Fibroblast of pulmonary artery (primary cell): ENCODE measurements at regions not wholly inside any gene's neighbourhood (a gene's known extent, or its start where the extent isn't known, plus 50 kb on each side); places are given as distances from the start of the nearest gene placed in this dataset.

Experiments
- DNase-seq: peaks from one replicate; pipeline ENCODE4 v3.0.0-alpha.2; 2010; ENCODE audit warnings: low read depth
- H3K4me3 ChIP-seq: replicated peaks from 2 replicates; pipeline ENCODE4 v1.5.1; 2011; ENCODE audit warnings: low read depth, mild to moderate bottlenecking, control low read depth, low read length, moderate library complexity
- TF ChIP-seq, protein P1 (sequence below): IDR thresholded peaks from 2 replicates; pipeline ENCODE4 v1.5.1; 2011; ENCODE audit warnings: mild to moderate bottlenecking, control low read depth, low read length, inconsistent platforms; ENCODE audit errors: missing control alignments

GRCh38 chr22:46081036-46081830 is 69.1 kb upstream of the PPARA start:
- no peak for DNase-seq
- H3K4me3 ChIP-seq = peak overlapping the region; percentile 28
- TF ChIP-seq, protein P1, sequence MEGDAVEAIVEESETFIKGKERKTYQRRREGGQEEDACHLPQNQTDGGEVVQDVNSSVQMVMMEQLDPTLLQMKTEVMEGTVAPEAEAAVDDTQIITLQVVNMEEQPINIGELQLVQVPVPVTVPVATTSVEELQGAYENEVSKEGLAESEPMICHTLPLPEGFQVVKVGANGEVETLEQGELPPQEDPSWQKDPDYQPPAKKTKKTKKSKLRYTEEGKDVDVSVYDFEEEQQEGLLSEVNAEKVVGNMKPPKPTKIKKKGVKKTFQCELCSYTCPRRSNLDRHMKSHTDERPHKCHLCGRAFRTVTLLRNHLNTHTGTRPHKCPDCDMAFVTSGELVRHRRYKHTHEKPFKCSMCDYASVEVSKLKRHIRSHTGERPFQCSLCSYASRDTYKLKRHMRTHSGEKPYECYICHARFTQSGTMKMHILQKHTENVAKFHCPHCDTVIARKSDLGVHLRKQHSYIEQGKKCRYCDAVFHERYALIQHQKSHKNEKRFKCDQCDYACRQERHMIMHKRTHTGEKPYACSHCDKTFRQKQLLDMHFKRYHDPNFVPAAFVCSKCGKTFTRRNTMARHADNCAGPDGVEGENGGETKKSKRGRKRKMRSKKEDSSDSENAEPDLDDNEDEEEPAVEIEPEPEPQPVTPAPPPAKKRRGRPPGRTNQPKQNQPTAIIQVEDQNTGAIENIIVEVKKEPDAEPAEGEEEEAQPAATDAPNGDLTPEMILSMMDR = no peak

DNA sequence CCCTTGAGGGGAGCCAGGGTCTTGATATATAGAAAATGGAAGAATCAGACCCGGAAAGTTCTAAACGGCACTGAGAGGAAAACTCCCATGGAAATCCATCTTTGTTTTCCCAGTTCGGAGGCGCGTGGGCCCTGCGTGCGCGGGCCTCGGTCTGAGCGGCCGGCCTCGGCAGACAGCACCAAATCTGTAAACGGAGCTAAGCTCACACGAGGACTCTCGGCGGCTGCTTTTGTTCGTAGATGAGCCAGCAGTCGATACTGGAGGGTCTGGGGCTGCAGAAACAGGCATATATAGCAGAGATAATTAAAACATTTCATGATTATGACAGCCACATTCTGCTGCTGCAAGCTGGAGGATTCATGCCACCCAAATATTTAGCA is 68.5 kb upstream of the PPARA start:
- no peak for DNase-seq

GRCh38 chr22:46082633-46083032 is 67.7 kb upstream of the PPARA start:
- TF ChIP-seq, protein P1 = no peak
- no peak for DNase-seq
- H3K4me3 ChIP-seq = no peak overlapping the region

More for the DNA sequence above, 68.5 kb upstream of the PPARA start:
- no peak overlapping the region for H3K4me3 ChIP-seq
- TF ChIP-seq, protein P1 = no peak

DNA sequence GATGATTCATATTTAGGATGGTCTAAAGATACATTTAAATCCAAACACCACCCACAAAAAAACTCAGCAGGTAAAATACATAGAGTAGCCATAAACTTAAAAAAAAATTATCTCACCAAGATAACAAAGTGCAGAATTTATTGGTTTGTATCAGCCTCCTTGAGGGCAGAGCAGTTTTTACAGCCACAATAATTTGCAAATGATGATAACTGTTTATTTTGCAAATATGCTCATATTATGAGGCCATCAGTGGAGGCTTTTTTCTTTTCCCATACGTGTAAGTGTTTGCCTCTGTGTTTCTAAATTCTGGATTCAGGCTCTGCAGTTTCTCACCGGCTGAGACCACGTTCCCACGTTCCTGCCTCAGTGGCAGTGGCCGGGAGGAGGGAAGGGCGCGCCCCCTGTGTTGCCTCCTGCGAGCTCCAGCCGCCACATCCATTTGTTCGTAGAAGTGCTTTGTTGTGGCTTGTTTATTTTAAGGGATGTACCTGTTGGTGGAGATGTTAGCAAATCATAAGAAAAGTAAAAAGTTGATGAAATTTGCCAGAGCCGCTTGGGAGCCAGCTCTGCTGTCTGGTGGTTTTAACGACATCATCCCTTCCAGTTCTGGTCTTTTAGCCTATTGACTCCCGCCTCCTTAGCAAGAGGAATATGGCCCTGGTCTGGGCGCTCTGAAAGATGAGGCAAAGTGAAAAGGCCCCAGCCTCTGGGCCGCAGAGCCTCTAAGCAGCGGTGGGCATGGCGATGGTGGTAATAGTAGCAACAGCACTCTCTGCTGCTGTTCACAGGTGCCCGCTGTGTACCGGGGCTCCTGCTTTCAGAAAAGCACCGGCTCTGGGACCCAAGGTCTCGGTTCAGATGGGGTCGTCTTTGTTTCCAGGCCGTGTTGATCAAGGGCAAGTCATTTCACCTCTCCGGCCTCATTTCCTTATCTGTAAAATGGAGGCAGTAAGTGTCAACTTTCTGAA is 66.7 kb upstream of the PPARA start:
- DNase-seq = no peak
- TF ChIP-seq, protein P1 = no peak
- no peak overlapping the region for H3K4me3 ChIP-seq

DNA sequence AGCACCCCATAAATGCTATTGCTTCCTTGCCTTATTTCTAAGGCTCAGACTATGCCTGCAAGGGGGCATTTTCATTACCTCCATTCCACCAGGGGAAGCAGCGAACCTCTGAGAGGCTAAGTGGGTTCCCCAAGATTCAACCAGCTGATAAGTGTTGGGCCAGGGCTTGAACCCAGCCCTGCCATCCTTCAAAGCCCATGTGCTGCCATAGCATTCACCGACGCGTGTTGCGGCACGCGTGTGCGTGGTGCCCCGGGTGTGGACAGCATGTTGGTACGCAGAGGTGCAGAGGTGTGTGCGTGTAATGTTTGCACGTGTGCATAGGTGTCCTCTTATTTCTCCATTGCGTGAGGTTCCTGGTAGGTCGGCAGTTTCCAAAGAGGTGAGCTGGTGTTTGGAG is 66.0 kb upstream of the PPARA start:
- TF ChIP-seq, protein P1 = no peak
- DNase-seq = no peak
- H3K4me3 ChIP-seq = no peak overlapping the region

- TF ChIP-seq, protein P1 = no peak
- no peak overlapping the region for H3K4me3 ChIP-seq
- no peak for DNase-seq
Observed at GRCh38 chr22:46084943-46085827, 65.1 kb upstream of the PPARA start.
